GM18861 (cell line): ENCODE measurements at regions not wholly inside any gene's neighbourhood (a gene's known extent, or its start where the extent isn't known, plus 50 kb on each side); places are given as distances from the start of the nearest gene placed in this dataset.

Experiments
- ATAC-seq: cut with Tn5 transposase; IDR thresholded peaks from one replicate; pipeline ENCODE4 v1.9.1; 2021; ENCODE audit not compliant: unreplicated experiment

- no peak for ATAC-seq
Measured at GRCh38 chr7:21356616-21357015, 71.3 kb upstream of the SP4 start.

GRCh38 chr7:21357151-21358097, 70.5 kb upstream of the SP4 start:
- no peak for ATAC-seq

GRCh38 chr7:21358648-21359047, 69.2 kb upstream of the SP4 start:
- no peak for ATAC-seq

- ATAC-seq = no peak
Measured at GRCh38 chr7:21359163-21359562, 68.7 kb upstream of the SP4 start.

GRCh38 chr7:21361413-21362125, 66.3 kb upstream of the SP4 start:
- ATAC-seq = peak; percentile 40

GRCh38 chr7:21364801-21365271, 63.0 kb upstream of the SP4 start:
- peak; percentile 77 for ATAC-seq

GRCh38 chr7:21365866-21366624, 61.8 kb upstream of the SP4 start:
- no peak for ATAC-seq

GRCh38 chr7:21367081-21367480, 60.8 kb upstream of the SP4 start:
- ATAC-seq = no peak

GRCh38 chr7:21367537-21367936, 60.3 kb upstream of the SP4 start:
- no peak for ATAC-seq

- ATAC-seq = no peak
Measured at GRCh38 chr7:21368317-21368716, 59.6 kb upstream of the SP4 start.

- no peak for ATAC-seq
Measured at GRCh38 chr7:21370283-21370982, 57.5 kb upstream of the SP4 start.

- ATAC-seq = no peak
Measured at GRCh38 chr7:21371360-21371759, 56.5 kb upstream of the SP4 start.

- ATAC-seq = no peak
Measured at GRCh38 chr7:21373031-21373430, 54.9 kb upstream of the SP4 start.

- no peak for ATAC-seq
Measured at GRCh38 chr7:21374134-21374533, 53.7 kb upstream of the SP4 start.

- ATAC-seq = no peak
Measured at GRCh38 chr7:21377545-21377944, 50.3 kb upstream of the SP4 start.
